ENCODE measurements at regions not wholly inside any gene's neighbourhood (a gene's known extent, or its start where the extent isn't known, plus 50 kb on each side); places are given as distances from the start of the nearest gene placed in this dataset.

DNA sequence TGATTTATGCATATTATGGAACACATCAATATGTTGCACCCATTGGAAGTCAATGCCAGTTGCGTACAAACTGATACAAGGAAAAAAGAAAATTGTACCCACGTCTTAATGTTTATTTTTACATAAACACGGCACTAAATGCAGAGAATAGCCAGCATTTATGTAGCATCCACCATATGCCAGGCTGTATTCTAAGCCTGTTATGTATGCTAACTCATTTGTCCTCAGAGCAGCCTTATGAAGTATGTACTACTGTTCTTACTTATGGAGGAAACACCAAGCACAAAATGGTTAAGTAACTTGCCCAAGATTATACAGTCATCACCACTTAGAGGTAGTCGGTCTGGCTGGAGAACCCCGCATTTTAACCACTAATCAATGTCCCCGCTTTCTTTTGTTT lies 837.9 kb upstream of the RBFOX1 start:
- H3K4me2 ChIP-seq (ENCODE audit: insufficient read depth, low read length) = no peak overlapping the region
- no TSS peak for BruUV-seq (replicated peaks)
- POLR2A ChIA-PET = no interaction called here
- H3K4me1 ChIP-seq (ENCODE audit: control insufficient read depth, extremely low read depth, insufficient read depth, low read length) = no peaks in the 10 kb centered on the region
- no peaks in the 10 kb centered on the region for H3K36me3 ChIP-seq (ENCODE audit: control insufficient read depth in 2 of 2, extremely low read depth in 1 of 2, insufficient read depth in 2 of 2, low read length in 2 of 2)
- H3K4me3 ChIP-seq (replicated peaks in 1 of 3; ENCODE audit: insufficient read depth in 1 of 3, low read depth in 1 of 3, low read length in 3 of 3) = no peak overlapping the region
- FAIRE-seq (no peak), DNase-seq (ENCODE audit: low read depth, low spot score) (no peak)
- H3K27me3 ChIP-seq (ENCODE audit: control insufficient read depth in 2 of 2, insufficient read depth in 2 of 2, low read length in 2 of 2) = no peaks in the 10 kb centered on the region
- H4K20me1 ChIP-seq (replicated peaks; ENCODE audit: control insufficient read depth, extremely low read depth, insufficient read depth, low read length) = no peaks in the 10 kb centered on the region
- TF ChIP-seq EZH2 (IDR thresholded peaks at IDR 0.05; ENCODE audit: borderline replicate concordance, low read depth, low read length, severe bottlenecking) = no peak
- no peak for TF ChIP-seq MYC (IDR thresholded peaks at IDR 0.05; ENCODE audit: low read depth, low read length)
- TF ChIP-seq POLR2A (IDR thresholded peaks at IDR 0.05; ENCODE audit: low read depth, low read length) = no peak
- TF ChIP-seq JUN (IDR thresholded peaks at IDR 0.05; ENCODE audit: borderline replicate concordance, insufficient read depth, insufficient read length, low read depth) = no peak
- TF ChIP-seq, protein P1, sequence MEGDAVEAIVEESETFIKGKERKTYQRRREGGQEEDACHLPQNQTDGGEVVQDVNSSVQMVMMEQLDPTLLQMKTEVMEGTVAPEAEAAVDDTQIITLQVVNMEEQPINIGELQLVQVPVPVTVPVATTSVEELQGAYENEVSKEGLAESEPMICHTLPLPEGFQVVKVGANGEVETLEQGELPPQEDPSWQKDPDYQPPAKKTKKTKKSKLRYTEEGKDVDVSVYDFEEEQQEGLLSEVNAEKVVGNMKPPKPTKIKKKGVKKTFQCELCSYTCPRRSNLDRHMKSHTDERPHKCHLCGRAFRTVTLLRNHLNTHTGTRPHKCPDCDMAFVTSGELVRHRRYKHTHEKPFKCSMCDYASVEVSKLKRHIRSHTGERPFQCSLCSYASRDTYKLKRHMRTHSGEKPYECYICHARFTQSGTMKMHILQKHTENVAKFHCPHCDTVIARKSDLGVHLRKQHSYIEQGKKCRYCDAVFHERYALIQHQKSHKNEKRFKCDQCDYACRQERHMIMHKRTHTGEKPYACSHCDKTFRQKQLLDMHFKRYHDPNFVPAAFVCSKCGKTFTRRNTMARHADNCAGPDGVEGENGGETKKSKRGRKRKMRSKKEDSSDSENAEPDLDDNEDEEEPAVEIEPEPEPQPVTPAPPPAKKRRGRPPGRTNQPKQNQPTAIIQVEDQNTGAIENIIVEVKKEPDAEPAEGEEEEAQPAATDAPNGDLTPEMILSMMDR (IDR thresholded peaks at IDR 0.05; ENCODE audit: extremely low read depth in 1 of 2, insufficient read depth in 1 of 2, low read depth in 1 of 2, low read length in 2 of 2) = no peak
- no peak for TF ChIP-seq GATA2 (IDR thresholded peaks at IDR 0.05; ENCODE audit: insufficient read depth, insufficient read length, low read depth, low read length)
- TF ChIP-seq FOS (IDR thresholded peaks at IDR 0.05; ENCODE audit: borderline replicate concordance, insufficient read depth, low read length) = no peak
- TF ChIP-seq, protein P2, sequence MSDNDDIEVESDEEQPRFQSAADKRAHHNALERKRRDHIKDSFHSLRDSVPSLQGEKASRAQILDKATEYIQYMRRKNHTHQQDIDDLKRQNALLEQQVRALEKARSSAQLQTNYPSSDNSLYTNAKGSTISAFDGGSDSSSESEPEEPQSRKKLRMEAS (IDR thresholded peaks at IDR 0.05; ENCODE audit: insufficient read depth, insufficient read length) = no peak
- no peak for TF ChIP-seq POLR2AphosphoS5 (IDR thresholded peaks at IDR 0.05; ENCODE audit: insufficient read depth, low read depth, low read length)
- peaks cover 2% of the 10 kb centered on the region for H3K9me3 ChIP-seq (replicated peaks; ENCODE audit: control insufficient read depth, insufficient read depth, low read length)
- H3K9ac ChIP-seq (replicated peaks; ENCODE audit: extremely low read depth, insufficient read depth, low read length) = no peak overlapping the region
- H3K9me1 ChIP-seq (replicated peaks; ENCODE audit: control insufficient read depth, extremely low read depth, insufficient read depth, low read length) = no peaks in the 10 kb centered on the region
- no peaks in the 10 kb centered on the region for H3K79me2 ChIP-seq (ENCODE audit: control insufficient read depth, insufficient read depth, low read length)
- intact Hi-C loops (cut with micrococcal nuclease) = no loop called here
- dilution Hi-C loops (cut with MboI; ENCODE audit: extremely low pct_ligation_motif_present, low sequenced_read_pairs) = no loop called here
- H2AFZ ChIP-seq (ENCODE audit: low read depth, low read length) = no peak overlapping the region
- CTCF ChIA-PET = no interaction called here
- no peak overlapping the region for H3K27ac ChIP-seq (ENCODE audit: insufficient read depth, low read depth, low read length)
